Jurkat, Clone E6-1 (cell line): ENCODE measurements at regions not wholly inside any gene's neighbourhood (a gene's known extent, or its start where the extent isn't known, plus 50 kb on each side); places are given as distances from the start of the nearest gene placed in this dataset.
A peak's percentile ranks its signal among the peaks of the same experiment; 100 is the strongest.

Experiments
- DNase-seq: peaks from one replicate; pipeline ENCODE4 v3.0.0-alpha.2; 2011; ENCODE audit warnings: low read depth, low spot score
- H3K4me3 ChIP-seq: 2 replicates; pipeline ENCODE4 v1.5.1; 2011; ENCODE audit warnings: mild to moderate bottlenecking, low read length, control low read depth, moderate library complexity

- DNase-seq, result no peak
- no peak overlapping the region for H3K4me3 ChIP-seq
Observed at GRCh38 chr3:159522276-159522675, 466.4 kb upstream of the IL12A start.

GRCh38 chr3:159528251-159528895, 460.3 kb upstream of the IL12A start:
- DNase-seq, result no peak

GRCh38 chr3:159532577-159532976, 456.1 kb upstream of the IL12A start:
- no peak overlapping the region for H3K4me3 ChIP-seq
- peak; percentile 21 for DNase-seq

More at GRCh38 chr3:159528251-159528895, 460.3 kb upstream of the IL12A start:
- no peak overlapping the region for H3K4me3 ChIP-seq

GRCh38 chr3:159534496-159534895, 454.1 kb upstream of the IL12A start:
- H3K4me3 ChIP-seq, result no peak overlapping the region
- no peak for DNase-seq

GRCh38 chr3:159536876-159537275, 451.8 kb upstream of the IL12A start:
- H3K4me3 ChIP-seq, result no peak overlapping the region
- no peak for DNase-seq

GRCh38 chr3:159538507-159538906, 450.1 kb upstream of the IL12A start:
- DNase-seq, result no peak
- H3K4me3 ChIP-seq, result no peak overlapping the region

GRCh38 chr3:159540882-159541495, 447.6 kb upstream of the IL12A start:
- DNase-seq, result no peak
- no peak overlapping the region for H3K4me3 ChIP-seq

GRCh38 chr3:159548675-159549335, 439.8 kb upstream of the IL12A start:
- DNase-seq, result no peak

GRCh38 chr3:159555205-159555604, 433.4 kb upstream of the IL12A start:
- no peak overlapping the region for H3K4me3 ChIP-seq
- DNase-seq, result no peak

More at GRCh38 chr3:159548675-159549335, 439.8 kb upstream of the IL12A start:
- no peak overlapping the region for H3K4me3 ChIP-seq

- H3K4me3 ChIP-seq, result no peak overlapping the region
- no peak for DNase-seq
Observed at GRCh38 chr3:159559771-159560170, 428.9 kb upstream of the IL12A start.

GRCh38 chr3:159560214-159560979, 428.2 kb upstream of the IL12A start:
- H3K4me3 ChIP-seq, result no peak overlapping the region
- DNase-seq, result no peak

GRCh38 chr3:159565313-159565712, 423.3 kb upstream of the IL12A start:
- no peak overlapping the region for H3K4me3 ChIP-seq
- no peak for DNase-seq

- no peak for DNase-seq
- no peak overlapping the region for H3K4me3 ChIP-seq
Observed at GRCh38 chr3:159583662-159584061, 405.0 kb upstream of the IL12A start.

GRCh38 chr3:159584421-159584820, 404.2 kb upstream of the IL12A start:
- DNase-seq, result no peak
- H3K4me3 ChIP-seq, result no peak overlapping the region

GRCh38 chr3:159586571-159587202, 401.9 kb upstream of the IL12A start:
- no peak overlapping the region for H3K4me3 ChIP-seq
- DNase-seq, result no peak

GRCh38 chr3:159593927-159594605, 394.6 kb upstream of the IL12A start:
- DNase-seq, result no peak
- no peak overlapping the region for H3K4me3 ChIP-seq

GRCh38 chr3:159600291-159600690, 388.3 kb upstream of the IL12A start:
- DNase-seq, result no peak
- no peak overlapping the region for H3K4me3 ChIP-seq

- no peak overlapping the region for H3K4me3 ChIP-seq
- no peak for DNase-seq
Observed at GRCh38 chr3:159604151-159604581, 384.5 kb upstream of the IL12A start.

GRCh38 chr3:159605101-159605500, 383.5 kb upstream of the IL12A start:
- H3K4me3 ChIP-seq, result no peak overlapping the region
- no peak for DNase-seq
